Stimulated activated CD8-positive, alpha-beta memory T cell treated with anti-CD3 and anti-CD28 coated beads, Interleukin-4, amount 100 ng/mL, for 48 hours (primary cell): ENCODE measurements at regions not wholly inside any gene's neighbourhood (a gene's known extent, or its start where the extent isn't known, plus 50 kb on each side); places are given as distances from the start of the nearest gene placed in this dataset.

ENCODE experiments used
- DNase-seq: peaks from one replicate; pipeline ENCODE4 v3.0.0-alpha.2; 2020

GRCh38 chr3:162019817-162020216, 523.2 kb downstream of the OTOL1 start:
- DNase-seq, result no peak

- DNase-seq, result no peak
Measured at GRCh38 chr3:162021206-162021605, 524.6 kb downstream of the OTOL1 start.

- DNase-seq, result no peak
Measured at GRCh38 chr3:162022911-162023310, 526.3 kb downstream of the OTOL1 start.

GRCh38 chr3:162029736-162030135, 533.1 kb downstream of the OTOL1 start:
- no peak for DNase-seq

GRCh38 chr3:162034368-162034767, 537.8 kb downstream of the OTOL1 start:
- DNase-seq, result no peak

GRCh38 chr3:162041622-162042021, 545.0 kb downstream of the OTOL1 start:
- no peak for DNase-seq

GRCh38 chr3:162052636-162053035, 556.0 kb downstream of the OTOL1 start:
- no peak for DNase-seq

- no peak for DNase-seq
Measured at GRCh38 chr3:162072656-162073164, 576.1 kb downstream of the OTOL1 start.

GRCh38 chr3:162073422-162073975, 576.9 kb downstream of the OTOL1 start:
- DNase-seq, result no peak

GRCh38 chr3:162077108-162077507, 580.5 kb downstream of the OTOL1 start:
- DNase-seq, result no peak

- no peak for DNase-seq
Measured at GRCh38 chr3:162082516-162082915, 585.9 kb downstream of the OTOL1 start.

GRCh38 chr3:162087361-162087760, 590.8 kb downstream of the OTOL1 start:
- DNase-seq, result no peak

- DNase-seq, result no peak
Measured at GRCh38 chr3:162092751-162093150, 596.1 kb downstream of the OTOL1 start.

- no peak for DNase-seq
Measured at GRCh38 chr3:162094301-162094700, 597.7 kb downstream of the OTOL1 start.

GRCh38 chr3:162096874-162097273, 600.3 kb downstream of the OTOL1 start:
- DNase-seq, result no peak

GRCh38 chr3:162103808-162104207, 607.2 kb downstream of the OTOL1 start:
- no peak for DNase-seq

GRCh38 chr3:162111861-162112260, 615.3 kb downstream of the OTOL1 start:
- no peak for DNase-seq

- no peak for DNase-seq
Measured at GRCh38 chr3:162112719-162113118, 616.1 kb downstream of the OTOL1 start.

- DNase-seq, result no peak
Measured at GRCh38 chr3:162117961-162118360, 621.4 kb downstream of the OTOL1 start.

GRCh38 chr3:162119651-162120050, 623.0 kb downstream of the OTOL1 start:
- DNase-seq, result no peak

- no peak for DNase-seq
Measured at GRCh38 chr3:162122405-162122804, 625.8 kb downstream of the OTOL1 start.

GRCh38 chr3:162125790-162126189, 629.2 kb downstream of the OTOL1 start:
- DNase-seq, result no peak

- no peak for DNase-seq
Measured at GRCh38 chr3:162130582-162130981, 634.0 kb downstream of the OTOL1 start.

- no peak for DNase-seq
Measured at GRCh38 chr3:162132981-162133380, 636.4 kb downstream of the OTOL1 start.

- DNase-seq, result no peak
Measured at GRCh38 chr3:162134571-162134970, 638.0 kb downstream of the OTOL1 start.
